ENCODE measurements at regions not wholly inside any gene's neighbourhood (a gene's known extent, or its start where the extent isn't known, plus 50 kb on each side); places are given as distances from the start of the nearest gene placed in this dataset.

DNA sequence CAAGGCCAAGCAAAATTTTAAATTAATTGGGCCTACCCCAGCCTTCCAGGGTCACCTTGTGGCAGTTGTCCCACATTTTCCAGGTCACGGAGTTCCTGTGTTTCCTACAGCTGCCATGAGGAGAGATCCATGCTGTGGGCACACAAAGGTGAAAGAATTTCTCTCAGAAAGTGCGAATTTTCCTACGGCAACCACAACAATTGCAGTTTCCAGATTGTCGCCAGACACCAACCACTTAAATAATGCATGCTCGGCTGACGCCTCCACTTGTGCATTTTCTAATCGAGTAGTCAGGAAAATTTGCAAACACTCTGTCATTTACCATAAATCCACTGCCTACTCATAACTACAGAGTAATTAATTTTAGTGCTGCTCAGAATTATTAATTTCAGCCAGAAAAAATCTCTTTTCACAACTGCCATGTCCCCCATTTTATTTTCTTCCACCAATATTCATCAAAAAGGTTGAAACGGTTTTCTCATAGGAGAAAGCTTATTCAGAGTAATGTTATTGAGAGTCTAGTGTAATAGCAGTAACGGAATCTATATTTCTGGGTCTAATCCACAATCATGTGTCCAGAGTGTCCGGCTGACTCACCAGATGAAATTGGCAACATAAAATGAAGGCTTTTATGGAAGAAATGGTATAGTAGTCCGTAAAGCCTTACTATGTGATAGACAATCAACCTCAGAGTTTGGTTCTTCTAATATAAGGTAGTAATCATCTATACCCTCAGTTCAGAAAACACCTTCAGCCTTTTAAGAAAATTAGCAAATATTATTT lies 389.8 kb downstream of the NR2F1-AS1 start:
- no peak for DNase-seq (ENCODE audit: low spot score)
- TF ChIP-seq, protein P1, sequence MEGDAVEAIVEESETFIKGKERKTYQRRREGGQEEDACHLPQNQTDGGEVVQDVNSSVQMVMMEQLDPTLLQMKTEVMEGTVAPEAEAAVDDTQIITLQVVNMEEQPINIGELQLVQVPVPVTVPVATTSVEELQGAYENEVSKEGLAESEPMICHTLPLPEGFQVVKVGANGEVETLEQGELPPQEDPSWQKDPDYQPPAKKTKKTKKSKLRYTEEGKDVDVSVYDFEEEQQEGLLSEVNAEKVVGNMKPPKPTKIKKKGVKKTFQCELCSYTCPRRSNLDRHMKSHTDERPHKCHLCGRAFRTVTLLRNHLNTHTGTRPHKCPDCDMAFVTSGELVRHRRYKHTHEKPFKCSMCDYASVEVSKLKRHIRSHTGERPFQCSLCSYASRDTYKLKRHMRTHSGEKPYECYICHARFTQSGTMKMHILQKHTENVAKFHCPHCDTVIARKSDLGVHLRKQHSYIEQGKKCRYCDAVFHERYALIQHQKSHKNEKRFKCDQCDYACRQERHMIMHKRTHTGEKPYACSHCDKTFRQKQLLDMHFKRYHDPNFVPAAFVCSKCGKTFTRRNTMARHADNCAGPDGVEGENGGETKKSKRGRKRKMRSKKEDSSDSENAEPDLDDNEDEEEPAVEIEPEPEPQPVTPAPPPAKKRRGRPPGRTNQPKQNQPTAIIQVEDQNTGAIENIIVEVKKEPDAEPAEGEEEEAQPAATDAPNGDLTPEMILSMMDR (IDR thresholded peaks at IDR 0.05; ENCODE audit: extremely low read depth, missing control alignments): no peak

DNA sequence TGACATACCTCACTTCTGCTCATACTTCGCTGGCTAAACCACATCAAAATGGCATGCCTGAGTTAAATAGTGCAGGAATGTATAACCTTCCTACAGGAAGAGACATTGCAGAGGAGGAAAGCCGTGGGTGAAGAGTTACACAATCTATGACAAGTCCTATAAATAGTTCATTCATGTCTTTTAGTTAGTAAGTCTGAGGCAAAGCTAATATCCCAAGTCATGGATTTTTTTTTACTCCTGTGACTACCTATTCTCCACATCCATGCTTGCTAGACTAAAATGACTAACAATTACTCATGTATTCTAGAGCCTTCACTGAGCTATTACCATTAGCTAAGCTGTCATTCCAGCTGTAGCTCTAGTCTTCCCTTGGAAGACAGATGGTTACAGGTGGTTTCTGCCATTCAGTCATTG lies 391.3 kb downstream of the NR2F1-AS1 start:
- TF ChIP-seq, protein P1 (IDR thresholded peaks at IDR 0.05; ENCODE audit: extremely low read depth, missing control alignments): no peak
- DNase-seq (ENCODE audit: low spot score): no peak

DNA sequence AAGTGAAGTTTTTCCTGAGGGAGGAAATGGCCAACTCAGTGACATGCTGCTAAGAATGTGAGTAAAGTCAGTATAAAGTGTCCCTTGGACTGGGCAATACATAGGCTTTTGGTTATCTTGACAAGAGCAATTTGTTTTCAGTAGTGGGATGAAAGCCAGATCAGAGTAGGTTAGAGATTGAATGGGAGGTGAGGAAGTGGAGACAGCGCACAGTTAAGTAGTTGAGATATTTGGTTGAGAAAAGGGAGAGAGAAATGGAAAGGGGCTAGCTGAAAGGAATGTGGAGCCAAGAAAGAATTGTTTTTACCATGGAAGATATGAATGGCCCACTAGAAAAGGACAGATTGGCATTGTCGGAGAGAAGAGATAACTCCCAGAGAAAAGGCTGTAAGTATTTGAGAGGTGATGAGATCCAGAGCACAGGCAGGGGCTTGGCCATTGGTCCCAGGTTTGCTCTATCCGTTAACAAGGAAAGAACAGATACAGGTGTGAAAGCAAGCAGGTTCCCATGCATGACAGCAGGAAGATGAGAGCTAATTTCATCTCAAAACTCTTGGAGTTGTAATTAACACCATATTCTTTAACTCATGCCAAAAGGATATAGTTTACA lies 392.0 kb downstream of the NR2F1-AS1 start:
- DNase-seq (ENCODE audit: low spot score): no peak
- TF ChIP-seq, protein P1 (IDR thresholded peaks at IDR 0.05; ENCODE audit: extremely low read depth, missing control alignments): no peak

DNA sequence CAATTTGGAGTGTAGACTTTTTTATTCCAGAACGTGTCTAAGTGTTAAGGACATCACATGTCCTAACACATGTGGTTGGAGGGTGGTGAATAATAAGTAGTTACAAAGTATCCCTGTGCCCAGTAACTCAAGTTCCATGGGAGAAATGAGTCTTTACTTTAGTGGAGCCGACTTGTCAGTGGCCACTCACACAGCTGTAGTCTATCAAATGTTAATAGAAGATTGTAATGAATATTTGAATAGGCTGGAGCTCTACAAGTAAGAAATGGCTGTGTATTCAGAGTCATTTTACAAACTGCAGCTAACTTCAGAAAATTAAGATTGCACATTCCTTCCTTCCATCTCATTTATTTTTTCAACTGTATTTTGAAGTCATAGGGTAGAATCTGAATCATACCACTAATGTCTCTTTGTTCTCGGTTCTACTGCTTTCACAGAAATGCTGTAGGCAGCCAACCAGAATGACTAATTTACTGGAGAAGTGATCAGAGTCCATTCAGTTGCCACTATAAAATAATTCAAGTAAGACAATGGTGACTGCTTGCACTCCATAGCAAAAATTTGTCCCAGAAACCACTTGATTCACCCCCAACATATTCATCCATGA lies 394.8 kb downstream of the NR2F1-AS1 start:
- DNase-seq (ENCODE audit: low spot score): no peak
- TF ChIP-seq, protein P1 (IDR thresholded peaks at IDR 0.05; ENCODE audit: extremely low read depth, missing control alignments): no peak

DNA sequence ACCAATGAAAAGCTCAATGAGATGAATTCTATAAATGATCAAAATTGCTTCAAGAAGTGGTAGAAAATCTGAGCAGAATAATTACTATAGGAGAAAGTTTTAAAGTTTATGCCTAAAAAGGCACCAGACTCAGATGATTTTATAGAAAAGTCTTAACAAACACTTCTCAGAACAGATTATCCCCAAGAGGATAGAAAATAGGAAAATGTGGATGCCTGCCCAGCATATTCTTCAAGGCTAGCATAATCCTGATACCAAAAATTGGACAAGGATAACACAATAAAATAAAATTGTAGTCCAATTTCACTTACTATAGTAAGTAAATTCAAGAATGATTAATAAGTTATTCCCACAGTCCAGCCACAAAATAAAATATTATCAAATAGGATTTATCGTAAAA lies 397.0 kb downstream of the NR2F1-AS1 start:
- DNase-seq (ENCODE audit: low spot score): no peak
- TF ChIP-seq, protein P1 (IDR thresholded peaks at IDR 0.05; ENCODE audit: extremely low read depth, missing control alignments): no peak

DNA sequence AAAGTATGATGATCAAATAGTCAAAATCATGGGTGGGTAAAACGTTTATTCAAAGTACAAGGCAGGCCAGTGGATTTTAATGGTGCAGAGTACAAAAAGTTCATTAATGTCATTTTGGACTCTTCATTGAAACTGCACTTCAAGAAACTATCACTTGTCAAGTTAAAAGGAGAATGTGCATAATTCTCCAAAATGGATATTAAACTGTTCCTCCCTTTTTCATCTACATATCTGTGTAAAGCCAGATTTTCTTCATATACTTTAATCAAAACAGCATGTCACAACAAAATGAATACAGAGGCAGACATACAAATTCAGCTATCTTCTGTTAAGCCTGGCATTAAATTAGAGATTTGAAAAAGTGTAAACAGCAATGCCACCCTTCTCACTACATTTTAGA lies 401.6 kb downstream of the NR2F1-AS1 start:
- no peak for DNase-seq (ENCODE audit: low spot score)
- TF ChIP-seq, protein P1 (IDR thresholded peaks at IDR 0.05; ENCODE audit: extremely low read depth, missing control alignments): no peak

DNA sequence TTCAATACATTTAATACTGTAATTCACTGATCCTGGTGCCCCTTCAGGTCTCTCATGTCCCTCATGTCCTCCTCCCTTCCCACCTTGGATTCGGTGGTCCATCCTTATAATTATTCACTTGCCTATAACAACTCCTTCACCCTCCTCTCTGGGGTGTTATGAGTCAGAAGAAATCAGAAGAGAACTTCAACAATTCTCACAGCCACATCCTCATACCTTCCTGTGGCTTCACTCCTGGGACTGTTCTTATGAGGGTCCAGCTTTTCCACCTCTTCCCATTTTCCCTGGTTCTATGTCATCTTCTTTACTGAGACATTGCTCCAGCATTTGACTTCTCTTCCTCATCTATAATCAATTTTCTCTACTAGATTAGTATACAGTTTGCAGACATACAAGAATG lies 406.1 kb downstream of the NR2F1-AS1 start:
- DNase-seq (ENCODE audit: low spot score): no peak
- TF ChIP-seq, protein P1 (IDR thresholded peaks at IDR 0.05; ENCODE audit: extremely low read depth, missing control alignments): no peak

All from GM20000 (cell line).